SK-N-SH treated with all-trans-retinoic acid at 6 μM for 48 hours (cell line): ENCODE measurements at regions not wholly inside any gene's neighbourhood (a gene's known extent, or its start where the extent isn't known, plus 50 kb on each side); places are given as distances from the start of the nearest gene placed in this dataset.
"Not testable (repeated sequence)": the region's sequence is repeated elsewhere in the genome, so short reads cannot be mapped to it uniquely, and the experiment has no call there.

Source experiments
- ATAC-seq: fragments of 200-7000 bp; cut with Tn5 transposase; 3 replicates; pipeline ENCODE4 v1.9.1; 2020; ENCODE audit warnings: mild to moderate bottlenecking, moderate library complexity
- ARNTL ChIP-seq: fragments of 450-650 bp; formaldehyde crosslinking; IDR thresholded peaks from 2 replicates; pipeline ENCODE4 v1.5.0; 2020; ENCODE audit warnings: low read depth, mild to moderate bottlenecking, moderate library complexity, borderline replicate concordance
- BACH2 ChIP-seq: fragments of 250-450 bp; sonication (Bioruptor Pico); IDR thresholded peaks from 2 replicates; pipeline ENCODE4 v1.9.0; 2021; ENCODE audit warnings: mild to moderate bottlenecking, borderline replicate concordance
- CSDC2 ChIP-seq: fragments of 250-450 bp; sonication (Bioruptor Pico); IDR thresholded peaks from 2 replicates; pipeline ENCODE4 v1.5.0; 2020; ENCODE audit warnings: mild to moderate bottlenecking, moderate library complexity
- ESRRG ChIP-seq: fragments of 250-450 bp; sonication (Bioruptor Pico); IDR thresholded peaks from 2 replicates; pipeline ENCODE4 v1.6.1; 2021; ENCODE audit warnings: mild to moderate bottlenecking
- GLIS3 ChIP-seq: fragments of 250-450 bp; sonication (Bioruptor Pico); IDR thresholded peaks from 2 replicates; pipeline ENCODE4 v1.5.0; 2020; ENCODE audit warnings: mild to moderate bottlenecking, moderate library complexity
- ISL1 ChIP-seq: fragments of 250-450 bp; sonication (Bioruptor Pico); IDR thresholded peaks from 2 replicates; pipeline ENCODE4 v2.1.2; 2022; ENCODE audit warnings: mild to moderate bottlenecking, moderate library complexity
- OSR1 ChIP-seq: fragments of 250-450 bp; sonication (Bioruptor Pico); IDR thresholded peaks from 2 replicates; pipeline ENCODE4 v1.8.0; 2022; ENCODE audit warnings: moderate library complexity, mild to moderate bottlenecking, inconsistent platforms
- PATZ1 ChIP-seq: fragments of 250-450 bp; sonication (Bioruptor Pico); IDR thresholded peaks from 2 replicates; pipeline ENCODE4 v1.8.0; 2020; ENCODE audit warnings: mild to moderate bottlenecking, moderate library complexity, borderline replicate concordance
- POU6F1 ChIP-seq: fragments of 250-450 bp; sonication (Bioruptor Pico); IDR thresholded peaks from 2 replicates; pipeline ENCODE4 v1.8.0; 2021; ENCODE audit warnings: low read depth, mild to moderate bottlenecking, moderate library complexity, borderline replicate concordance
- PPARA ChIP-seq: fragments of 250-450 bp; sonication (Bioruptor Pico); IDR thresholded peaks from 2 replicates; pipeline ENCODE4 v1.5.0; 2020; ENCODE audit warnings: mild to moderate bottlenecking, borderline replicate concordance
- RARB ChIP-seq: fragments of 250-450 bp; sonication (Bioruptor Pico); IDR thresholded peaks from 2 replicates; pipeline ENCODE4 v1.8.0; 2021; ENCODE audit warnings: mild to moderate bottlenecking, moderate library complexity
- SNAI2 ChIP-seq: fragments of 250-450 bp; sonication (Bioruptor Pico); IDR thresholded peaks from 2 replicates; pipeline ENCODE4 v1.5.0; 2020; ENCODE audit warnings: mild to moderate bottlenecking, moderate library complexity
- TCF4 ChIP-seq: fragments of 250-450 bp; sonication (Bioruptor Pico); IDR thresholded peaks from 2 replicates; pipeline ENCODE4 v1.8.0; 2021; ENCODE audit warnings: mild to moderate bottlenecking, moderate library complexity, borderline replicate concordance
- TOX ChIP-seq: fragments of 250-450 bp; sonication (Bioruptor Pico); IDR thresholded peaks from 2 replicates; pipeline ENCODE4 v1.8.0; 2021; ENCODE audit warnings: mild to moderate bottlenecking, moderate library complexity, borderline replicate concordance
- ZC3H10 ChIP-seq: fragments of 250-450 bp; sonication (Bioruptor Pico); IDR thresholded peaks from 2 replicates; pipeline ENCODE4 v1.5.1; 2021; ENCODE audit warnings: mild to moderate bottlenecking, moderate library complexity
- ZFP3 ChIP-seq: fragments of 250-450 bp; sonication (Bioruptor Pico); IDR thresholded peaks from 2 replicates; pipeline ENCODE4 v1.5.0; 2020; ENCODE audit warnings: mild to moderate bottlenecking, moderate library complexity
- ZFP30 ChIP-seq: fragments of 450-650 bp; formaldehyde crosslinking; IDR thresholded peaks from 2 replicates; pipeline ENCODE4 v1.5.0; 2022; ENCODE audit warnings: mild to moderate bottlenecking, moderate library complexity
- ZNF565 ChIP-seq: fragments of 450-650 bp; formaldehyde crosslinking; conservative IDR thresholded peaks from 2 replicates; pipeline ENCODE4 v1.5.0; 2020; ENCODE audit warnings: low read depth, mild to moderate bottlenecking, moderate library complexity
- ZNF70 ChIP-seq: fragments of 450-650 bp; formaldehyde crosslinking; IDR thresholded peaks from 2 replicates; pipeline ENCODE4 v1.5.0; 2020; ENCODE audit warnings: mild to moderate bottlenecking, moderate library complexity
- ZNF8 ChIP-seq: fragments of 450-650 bp; formaldehyde crosslinking; IDR thresholded peaks from 2 replicates; pipeline ENCODE4 v1.5.0; 2020; ENCODE audit warnings: mild to moderate bottlenecking, moderate library complexity
- TF ChIP-seq, protein P1 (sequence below): fragments of 250-450 bp; sonication (Bioruptor Pico); IDR thresholded peaks from 2 replicates; pipeline ENCODE4 v1.5.1; 2021; ENCODE audit warnings: mild to moderate bottlenecking, moderate library complexity
- TF ChIP-seq, protein P2 (sequence below): fragments of 250-450 bp; sonication (Bioruptor Pico); IDR thresholded peaks from 2 replicates; pipeline ENCODE4 v1.5.1; 2020; ENCODE audit warnings: low read depth, mild to moderate bottlenecking, moderate library complexity
- TF ChIP-seq, protein P3 (sequence below): fragments of 250-450 bp; sonication (Bioruptor Pico); IDR thresholded peaks from 2 replicates; pipeline ENCODE4 v1.5.0; 2020; ENCODE audit warnings: mild to moderate bottlenecking, moderate library complexity

DNA sequence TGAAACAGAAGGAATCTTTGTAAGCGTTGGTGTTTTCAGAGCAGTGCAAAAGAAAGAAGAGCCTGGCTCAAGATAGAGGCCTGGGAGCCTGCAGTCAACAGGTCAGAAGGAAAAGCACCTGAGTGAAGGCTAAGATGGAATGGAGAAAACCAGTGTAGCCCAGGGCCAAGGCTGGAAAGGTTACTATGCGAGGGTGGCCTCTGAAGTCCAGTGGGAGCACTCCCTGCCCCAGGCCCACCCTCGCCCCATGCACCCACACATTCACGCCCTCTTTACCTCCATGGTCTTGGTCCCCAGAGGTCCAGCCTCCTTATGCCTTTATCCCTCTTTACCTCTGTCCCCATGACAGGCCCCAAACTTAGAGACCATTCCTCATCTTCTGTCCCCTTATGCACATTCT lies 169.2 kb upstream of the ZNF644 start:
- no peak for ATAC-seq
- TF ChIP-seq TOX (CRISPR knock-in tag) (no peak), ZC3H10 (no peak), ESRRG (CRISPR knock-in tag) (no peak), CSDC2 (CRISPR knock-in tag) (no peak), RARB (CRISPR knock-in tag) (no peak), PPARA (no peak), SNAI2 (no peak), ZNF565 (no peak), ARNTL (no peak), ISL1 (CRISPR knock-in tag) (no peak)
- TF ChIP-seq, all 23 proteins: peak for 0

DNA sequence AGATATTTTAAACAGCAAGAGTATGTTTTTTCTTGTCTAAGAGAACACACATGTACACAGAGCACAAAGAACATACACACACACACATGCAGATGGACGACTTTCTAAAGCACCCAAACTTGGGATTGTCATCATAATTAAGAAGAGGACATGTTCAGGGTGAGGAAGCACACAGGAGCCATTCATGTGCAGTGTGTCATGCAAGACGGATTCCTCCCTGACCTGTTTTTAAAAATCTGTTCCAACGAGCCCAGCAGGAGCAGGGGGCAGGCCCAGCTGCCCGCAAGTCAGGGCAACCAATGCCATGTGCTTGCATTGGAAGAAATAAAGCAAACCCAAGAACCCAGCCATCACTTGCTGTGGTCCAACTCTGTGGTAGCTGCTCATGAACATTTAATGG lies 167.3 kb upstream of the ZNF644 start:
- ATAC-seq = no peak
- TF ChIP-seq ESRRG (CRISPR knock-in tag) = no peak
- no peak for TF ChIP-seq CSDC2 (CRISPR knock-in tag)
- TF ChIP-seq ZC3H10 = no peak
- no peak for TF ChIP-seq RARB (CRISPR knock-in tag)
- no peak for TF ChIP-seq SNAI2
- TF ChIP-seq PPARA = no peak
- no peak for TF ChIP-seq ZFP3 (CRISPR knock-in tag)
- no peak for TF ChIP-seq GLIS3
- no peak for TF ChIP-seq ARNTL
- no peak for TF ChIP-seq TCF4 (CRISPR knock-in tag)
- TF ChIP-seq, protein P1, sequence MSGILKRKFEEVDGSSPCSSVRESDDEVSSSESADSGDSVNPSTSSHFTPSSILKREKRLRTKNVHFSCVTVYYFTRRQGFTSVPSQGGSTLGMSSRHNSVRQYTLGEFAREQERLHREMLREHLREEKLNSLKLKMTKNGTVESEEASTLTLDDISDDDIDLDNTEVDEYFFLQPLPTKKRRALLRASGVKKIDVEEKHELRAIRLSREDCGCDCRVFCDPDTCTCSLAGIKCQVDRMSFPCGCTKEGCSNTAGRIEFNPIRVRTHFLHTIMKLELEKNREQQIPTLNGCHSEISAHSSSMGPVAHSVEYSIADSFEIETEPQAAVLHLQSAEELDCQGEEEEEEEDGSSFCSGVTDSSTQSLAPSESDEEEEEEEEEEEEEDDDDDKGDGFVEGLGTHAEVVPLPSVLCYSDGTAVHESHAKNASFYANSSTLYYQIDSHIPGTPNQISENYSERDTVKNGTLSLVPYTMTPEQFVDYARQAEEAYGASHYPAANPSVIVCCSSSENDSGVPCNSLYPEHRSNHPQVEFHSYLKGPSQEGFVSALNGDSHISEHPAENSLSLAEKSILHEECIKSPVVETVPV (CRISPR knock-in tag) = no peak
- TF ChIP-seq, protein P2, sequence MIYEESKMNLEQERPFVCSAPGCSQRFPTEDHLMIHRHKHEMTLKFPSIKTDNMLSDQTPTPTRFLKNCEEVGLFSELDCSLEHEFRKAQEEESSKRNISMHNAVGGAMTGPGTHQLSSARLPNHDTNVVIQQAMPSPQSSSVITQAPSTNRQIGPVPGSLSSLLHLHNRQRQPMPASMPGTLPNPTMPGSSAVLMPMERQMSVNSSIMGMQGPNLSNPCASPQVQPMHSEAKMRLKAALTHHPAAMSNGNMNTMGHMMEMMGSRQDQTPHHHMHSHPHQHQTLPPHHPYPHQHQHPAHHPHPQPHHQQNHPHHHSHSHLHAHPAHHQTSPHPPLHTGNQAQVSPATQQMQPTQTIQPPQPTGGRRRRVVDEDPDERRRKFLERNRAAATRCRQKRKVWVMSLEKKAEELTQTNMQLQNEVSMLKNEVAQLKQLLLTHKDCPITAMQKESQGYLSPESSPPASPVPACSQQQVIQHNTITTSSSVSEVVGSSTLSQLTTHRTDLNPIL (CRISPR knock-in tag) = no peak
- no peak for TF ChIP-seq PATZ1
- TF ChIP-seq OSR1 (CRISPR knock-in tag) = no peak
- TF ChIP-seq BACH2 (CRISPR knock-in tag) = no peak
- no peak for TF ChIP-seq ZFP30
- no peak for TF ChIP-seq ISL1 (CRISPR knock-in tag)
- TF ChIP-seq ZNF70 (CRISPR knock-in tag) = no peak
- TF ChIP-seq TOX (CRISPR knock-in tag) = no peak

- ATAC-seq = not testable (repeated sequence)
These were observed 161.0 kb upstream of the ZNF644 start for GRCh38 chr1:91182807-91183206.

- no peak for ATAC-seq
- TF ChIP-seq CSDC2 (CRISPR knock-in tag) (no peak), ZNF70 (CRISPR knock-in tag) (no peak), BACH2 (CRISPR knock-in tag) (no peak), PPARA (no peak), ZNF565 (no peak), RARB (CRISPR knock-in tag) (no peak), ZNF8 (no peak), POU6F1 (CRISPR knock-in tag) (no peak), SNAI2 (no peak), OSR1 (CRISPR knock-in tag) (no peak), ZFP30 (no peak), TCF4 (CRISPR knock-in tag) (no peak), ARNTL (no peak), PATZ1 (no peak), TOX (CRISPR knock-in tag) (no peak)
- TF ChIP-seq, protein P3, sequence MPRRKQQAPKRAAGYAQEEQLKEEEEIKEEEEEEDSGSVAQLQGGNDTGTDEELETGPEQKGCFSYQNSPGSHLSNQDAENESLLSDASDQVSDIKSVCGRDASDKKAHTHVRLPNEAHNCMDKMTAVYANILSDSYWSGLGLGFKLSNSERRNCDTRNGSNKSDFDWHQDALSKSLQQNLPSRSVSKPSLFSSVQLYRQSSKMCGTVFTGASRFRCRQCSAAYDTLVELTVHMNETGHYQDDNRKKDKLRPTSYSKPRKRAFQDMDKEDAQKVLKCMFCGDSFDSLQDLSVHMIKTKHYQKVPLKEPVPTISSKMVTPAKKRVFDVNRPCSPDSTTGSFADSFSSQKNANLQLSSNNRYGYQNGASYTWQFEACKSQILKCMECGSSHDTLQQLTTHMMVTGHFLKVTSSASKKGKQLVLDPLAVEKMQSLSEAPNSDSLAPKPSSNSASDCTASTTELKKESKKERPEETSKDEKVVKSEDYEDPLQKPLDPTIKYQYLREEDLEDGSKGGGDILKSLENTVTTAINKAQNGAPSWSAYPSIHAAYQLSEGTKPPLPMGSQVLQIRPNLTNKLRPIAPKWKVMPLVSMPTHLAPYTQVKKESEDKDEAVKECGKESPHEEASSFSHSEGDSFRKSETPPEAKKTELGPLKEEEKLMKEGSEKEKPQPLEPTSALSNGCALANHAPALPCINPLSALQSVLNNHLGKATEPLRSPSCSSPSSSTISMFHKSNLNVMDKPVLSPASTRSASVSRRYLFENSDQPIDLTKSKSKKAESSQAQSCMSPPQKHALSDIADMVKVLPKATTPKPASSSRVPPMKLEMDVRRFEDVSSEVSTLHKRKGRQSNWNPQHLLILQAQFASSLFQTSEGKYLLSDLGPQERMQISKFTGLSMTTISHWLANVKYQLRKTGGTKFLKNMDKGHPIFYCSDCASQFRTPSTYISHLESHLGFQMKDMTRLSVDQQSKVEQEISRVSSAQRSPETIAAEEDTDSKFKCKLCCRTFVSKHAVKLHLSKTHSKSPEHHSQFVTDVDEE (CRISPR knock-in tag) = no peak
- TF ChIP-seq, protein P1 (CRISPR knock-in tag) = no peak
These were observed 154.4 kb upstream of the ZNF644 start for GRCh38 chr1:91176250-91176649.
